ENCODE measurements at regions not wholly inside any gene's neighbourhood (a gene's known extent, or its start where the extent isn't known, plus 50 kb on each side); places are given as distances from the start of the nearest gene placed in this dataset.

DNA sequence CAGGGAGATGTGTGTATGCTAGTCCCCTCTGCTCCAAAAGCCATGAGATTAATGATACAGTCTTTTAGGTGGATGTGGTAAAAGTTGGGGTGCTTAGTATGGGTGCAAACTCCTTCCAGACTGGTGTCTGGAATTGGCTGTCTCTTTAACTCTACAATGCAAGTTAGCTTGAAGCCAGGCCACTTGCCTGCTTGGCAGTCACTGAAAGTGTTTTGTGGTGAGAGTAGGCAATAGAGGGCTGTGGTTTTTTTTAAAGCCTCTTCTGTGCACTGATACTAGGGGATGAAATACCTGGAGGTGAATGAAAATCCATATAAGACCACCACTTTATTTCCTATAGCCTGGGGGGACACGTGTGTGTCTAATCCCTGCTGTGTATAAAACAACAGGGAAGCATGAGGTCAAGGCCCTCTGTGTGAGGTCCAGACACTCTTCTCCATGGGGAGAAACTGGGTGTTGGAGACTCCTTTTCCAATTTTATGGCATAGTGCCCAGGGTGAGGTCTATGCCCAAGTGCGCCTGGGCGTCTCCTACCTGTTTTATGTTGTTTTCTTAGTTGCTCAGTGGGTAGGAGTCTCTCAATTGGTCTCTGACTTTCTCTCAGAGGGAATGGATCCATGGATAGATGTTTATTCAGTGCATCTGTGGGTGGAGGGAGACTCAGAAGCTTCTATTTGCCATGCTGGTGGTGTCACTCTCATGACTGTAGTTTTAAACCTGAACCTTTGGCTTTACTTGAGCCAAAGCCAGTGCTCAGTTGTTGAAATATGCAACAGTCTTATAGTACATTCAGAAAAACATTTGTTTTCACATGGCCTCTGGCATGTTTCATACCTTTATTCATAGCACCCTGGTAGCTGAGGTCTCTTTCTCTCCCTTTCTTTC, 327.8 kb upstream of the ATP11B start:
- no peak for TF ChIP-seq EZH2 (IDR thresholded peaks at IDR 0.05)
- TF ChIP-seq POLR2AphosphoS5 (IDR thresholded peaks at IDR 0.05; ENCODE audit: borderline replicate concordance, low read depth, low read length), result no peak
